HCT116 (cell line): ENCODE measurements at regions not wholly inside any gene's neighbourhood (a gene's known extent, or its start where the extent isn't known, plus 50 kb on each side); places are given as distances from the start of the nearest gene placed in this dataset.

Source experiments
- ATF3 ChIP-seq: IDR thresholded peaks from 2 replicates; pipeline ENCODE4 v1.6.1; 2012
- CTCF ChIP-seq, 3 experiments: fragments of 200-600 bp in 1 of 3; sonication (generic) in 1 of 3; IDR thresholded peaks in 2 of 3; conservative IDR thresholded peaks in 1 of 3; 2 replicates each; pipeline ENCODE4 v1.5.1; 2012 to 2017; ENCODE audit warnings: low read depth in 2 of 3, low read length in 2 of 3, antibody characterized with exemption in 1 of 3, borderline replicate concordance in 1 of 3, control low read depth in 1 of 3, mild to moderate bottlenecking in 1 of 3, mixed read lengths in 1 of 3, mixed run types in 1 of 3, moderate library complexity in 1 of 3; ENCODE audit not compliant: insufficient read depth in 1 of 3
- EGR1 ChIP-seq: IDR thresholded peaks from 2 replicates; pipeline ENCODE4 v1.6.1; 2012; ENCODE audit warnings: low read depth
- ELF1 ChIP-seq: IDR thresholded peaks from 2 replicates; pipeline ENCODE4 v1.6.1; 2012; ENCODE audit warnings: low read depth, borderline replicate concordance
- EZH2 ChIP-seq: fragments of 200-600 bp; sonication (generic); IDR thresholded peaks from 2 replicates; pipeline ENCODE4 v1.6.1; 2017; ENCODE audit warnings: antibody characterized with exemption, mixed run types
- EZH2phosphoT487 ChIP-seq: fragments of 200-600 bp; IDR thresholded peaks from 2 replicates; pipeline ENCODE4 v1.6.1; 2018; ENCODE audit warnings: antibody characterized with exemption, borderline replicate concordance
- POLR2A ChIP-seq: IDR thresholded peaks from 2 replicates; pipeline ENCODE4 v1.7.0; 2011; ENCODE audit warnings: borderline replicate concordance; ENCODE audit not compliant: insufficient read depth, insufficient read length; ENCODE audit errors: extremely low read depth
- POLR2AphosphoS5 ChIP-seq: IDR thresholded peaks from 2 replicates; pipeline ENCODE4 v1.6.1; 2011; ENCODE audit warnings: mild to moderate bottlenecking, low read depth, low read length, moderate library complexity
- RAD21 ChIP-seq: IDR thresholded peaks from 2 replicates; pipeline ENCODE4 v1.6.1; 2012; ENCODE audit warnings: low read depth, mild to moderate bottlenecking
- SP1 ChIP-seq: IDR thresholded peaks from 2 replicates; pipeline ENCODE4 v1.6.1; 2012; ENCODE audit warnings: low read depth
- SRF ChIP-seq: IDR thresholded peaks from 2 replicates; pipeline ENCODE4 v1.6.1; 2012; ENCODE audit warnings: low read depth
- YY1 ChIP-seq: IDR thresholded peaks from 2 replicates; pipeline ENCODE4 v1.6.1; 2011; ENCODE audit warnings: low read length, low read depth, moderate library complexity, mild to moderate bottlenecking; ENCODE audit not compliant: insufficient replicate concordance; ENCODE audit errors: extremely low read depth
- TF ChIP-seq, protein P1 (sequence below): IDR thresholded peaks from 2 replicates; pipeline ENCODE4 v1.6.1; 2012

GRCh38 chr15:72995849-72996248, 56.4 kb upstream of the NEO1 start:
- no peak for TF ChIP-seq CTCF (IDR thresholded peaks at IDR 0.05 in 2 of 3, conservative IDR thresholded peaks at IDR 0.05 in 1 of 3; ENCODE audit: borderline replicate concordance in 1 of 3, insufficient read depth in 1 of 3, low read depth in 2 of 3, low read length in 2 of 3)
- no peak for TF ChIP-seq ATF3
- TF ChIP-seq, protein P1, sequence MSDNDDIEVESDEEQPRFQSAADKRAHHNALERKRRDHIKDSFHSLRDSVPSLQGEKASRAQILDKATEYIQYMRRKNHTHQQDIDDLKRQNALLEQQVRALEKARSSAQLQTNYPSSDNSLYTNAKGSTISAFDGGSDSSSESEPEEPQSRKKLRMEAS: no peak
- no peak for TF ChIP-seq EZH2
- no peak for TF ChIP-seq EZH2phosphoT487
- no peak for TF ChIP-seq POLR2A
- no peak for TF ChIP-seq POLR2AphosphoS5
- no peak for TF ChIP-seq SP1
- TF ChIP-seq SRF: no peak
- no peak for TF ChIP-seq ELF1
- TF ChIP-seq RAD21: no peak
- no peak for TF ChIP-seq YY1
- TF ChIP-seq EGR1: no peak
